ENCODE measurements at regions not wholly inside any gene's neighbourhood (a gene's known extent, or its start where the extent isn't known, plus 50 kb on each side); places are given as distances from the start of the nearest gene placed in this dataset.

GRCh38 chr11:91813263-91813662, 411.4 kb upstream of the FAT3 start:
- no peak for DNase-seq (ENCODE audit: low spot score)

- no peak for DNase-seq (ENCODE audit: low spot score)
These were observed 413.7 kb upstream of the FAT3 start for GRCh38 chr11:91810871-91811270.

- no peak for DNase-seq (ENCODE audit: low spot score)
These were observed 419.3 kb upstream of the FAT3 start for GRCh38 chr11:91805293-91805692.

- no peak for DNase-seq (ENCODE audit: low spot score)
These were observed 420.6 kb upstream of the FAT3 start for GRCh38 chr11:91804042-91804441.

- no peak for DNase-seq (ENCODE audit: low spot score)
These were observed 422.1 kb upstream of the FAT3 start for GRCh38 chr11:91802475-91802874.

- DNase-seq (ENCODE audit: low spot score): no peak
These were observed 424.3 kb upstream of the FAT3 start for GRCh38 chr11:91800208-91800914.

GRCh38 chr11:91798240-91798639, 426.4 kb upstream of the FAT3 start:
- no peak for DNase-seq (ENCODE audit: low spot score)

GRCh38 chr11:91796999-91797398, 427.6 kb upstream of the FAT3 start:
- DNase-seq (ENCODE audit: low spot score): no peak

- DNase-seq (ENCODE audit: low spot score): no peak
These were observed 429.3 kb upstream of the FAT3 start for GRCh38 chr11:91795139-91795887.

- no peak for DNase-seq (ENCODE audit: low spot score)
These were observed 430.5 kb upstream of the FAT3 start for GRCh38 chr11:91794146-91794545.

GRCh38 chr11:91792779-91793262, 431.8 kb upstream of the FAT3 start:
- no peak for DNase-seq (ENCODE audit: low spot score)

GRCh38 chr11:91791171-91791468, 433.5 kb upstream of the FAT3 start:
- DNase-seq (ENCODE audit: low spot score): no peak

GRCh38 chr11:91790346-91791170, 434.1 kb upstream of the FAT3 start:
- no peak for DNase-seq (ENCODE audit: low spot score)

- no peak for DNase-seq (ENCODE audit: low spot score)
These were observed 435.9 kb upstream of the FAT3 start for GRCh38 chr11:91788764-91789163.

- DNase-seq (ENCODE audit: low spot score): no peak
These were observed 438.5 kb upstream of the FAT3 start for GRCh38 chr11:91786097-91786496.

- no peak for DNase-seq (ENCODE audit: low spot score)
These were observed 441.4 kb upstream of the FAT3 start for GRCh38 chr11:91783173-91783572.

GRCh38 chr11:91778758-91779157, 445.9 kb upstream of the FAT3 start:
- no peak for DNase-seq (ENCODE audit: low spot score)

- no peak for DNase-seq (ENCODE audit: low spot score)
These were observed 448.0 kb upstream of the FAT3 start for GRCh38 chr11:91776655-91777054.

- DNase-seq (ENCODE audit: low spot score): no peak
These were observed 451.5 kb upstream of the FAT3 start for GRCh38 chr11:91773090-91773489.

- no peak for DNase-seq (ENCODE audit: low spot score)
These were observed 452.7 kb upstream of the FAT3 start for GRCh38 chr11:91771961-91772360.

GRCh38 chr11:91768783-91769182, 455.8 kb upstream of the FAT3 start:
- no peak for DNase-seq (ENCODE audit: low spot score)

- DNase-seq (ENCODE audit: low spot score): no peak
These were observed 461.3 kb upstream of the FAT3 start for GRCh38 chr11:91763331-91763730.
